ENCODE measurements at regions not wholly inside any gene's neighbourhood (a gene's known extent, or its start where the extent isn't known, plus 50 kb on each side); places are given as distances from the start of the nearest gene placed in this dataset.

DNA sequence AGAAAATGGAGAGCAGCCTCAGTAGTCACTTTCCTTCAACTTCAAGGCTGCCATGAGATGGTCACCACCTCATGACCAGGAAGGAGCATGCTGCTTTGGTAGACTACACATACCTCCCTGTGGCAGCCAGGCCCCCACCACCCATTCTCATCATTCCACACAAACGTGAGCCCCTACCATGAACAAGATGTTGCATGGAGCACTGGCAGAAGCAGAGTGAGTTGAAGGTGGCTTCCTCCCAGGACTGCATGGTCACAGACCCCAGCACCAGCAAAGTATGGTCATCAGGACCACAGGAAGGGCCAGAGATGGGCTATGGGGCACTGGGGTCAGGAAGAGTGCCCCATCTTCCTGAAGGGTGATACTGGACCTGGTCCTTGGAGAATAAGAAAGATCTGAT, 65.5 kb upstream of the FOXE1 start:
- POLR2A ChIA-PET, result no interaction called here
- no TSS peak for BruUV-seq (replicated peaks)
- Histone ChIP-seq H3K36me3 (ENCODE audit: control insufficient read depth, insufficient read depth, low read length) (no peaks in the 10 kb centered on the region), H2AFZ (ENCODE audit: low read depth, low read length) (no peak overlapping the region), H3K4me3 (no peak overlapping the region), H3K9me3 (replicated peaks; ENCODE audit: control insufficient read depth, insufficient read depth, low read depth, low read length) (no peaks in the 10 kb centered on the region), H3K79me2 (ENCODE audit: control insufficient read depth, insufficient read depth, low read length) (no peaks in the 10 kb centered on the region), H3K4me2 (ENCODE audit: insufficient read depth, low read length) (no peak overlapping the region), H3K27ac (ENCODE audit: extremely low read depth, low read depth, low read length) (no peak overlapping the region), H3K27me3 (ENCODE audit: control insufficient read depth in 2 of 2, insufficient read depth in 2 of 2, low read length in 2 of 2) (peaks cover 10 to 34% of the 10 kb centered on the region in 2 experiments), H3K9ac (ENCODE audit: insufficient read depth in 1 of 2, low read depth in 2 of 2, low read length in 2 of 2) (no peak overlapping the region), H3K4me1 (replicated peaks in 1 of 2; ENCODE audit: control insufficient read depth in 2 of 2, insufficient read depth in 2 of 2, low read length in 2 of 2) (peaks cover 0 to 7% of the 10 kb centered on the region in 2 experiments; a peak in 2 of 5 replicates), H4K20me1 (replicated peaks; ENCODE audit: control insufficient read depth, insufficient read depth, low read length) (no peaks in the 10 kb centered on the region), H3K9me1 (ENCODE audit: control insufficient read depth, insufficient read depth, low read length) (no peaks in the 10 kb centered on the region)
- in situ Hi-C loops (cut with MboI) (no loop called here), intact Hi-C loops (cut with micrococcal nuclease) (no loop called here)
- FAIRE-seq (no peak), DNase-seq (ENCODE audit: extremely low read depth in 1 of 4, low spot score in 3 of 4) (no peak), ATAC-seq (no peak)
- TF ChIP-seq, protein P1, sequence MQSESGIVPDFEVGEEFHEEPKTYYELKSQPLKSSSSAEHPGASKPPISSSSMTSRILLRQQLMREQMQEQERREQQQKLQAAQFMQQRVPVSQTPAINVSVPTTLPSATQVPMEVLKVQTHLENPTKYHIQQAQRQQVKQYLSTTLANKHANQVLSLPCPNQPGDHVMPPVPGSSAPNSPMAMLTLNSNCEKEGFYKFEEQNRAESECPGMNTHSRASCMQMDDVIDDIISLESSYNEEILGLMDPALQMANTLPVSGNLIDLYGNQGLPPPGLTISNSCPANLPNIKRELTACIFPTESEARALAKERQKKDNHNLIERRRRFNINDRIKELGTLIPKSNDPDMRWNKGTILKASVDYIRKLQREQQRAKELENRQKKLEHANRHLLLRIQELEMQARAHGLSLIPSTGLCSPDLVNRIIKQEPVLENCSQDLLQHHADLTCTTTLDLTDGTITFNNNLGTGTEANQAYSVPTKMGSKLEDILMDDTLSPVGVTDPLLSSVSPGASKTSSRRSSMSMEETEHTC (IDR thresholded peaks at IDR 0.05), result no peak
- TF ChIP-seq ASH1L (IDR thresholded peaks at IDR 0.05; ENCODE audit: borderline replicate concordance, low read depth, partially characterized antibody), result no peak
- 0% methylated on average over 1 of the region's 1 CpG for WGBS (ENCODE audit: insufficient coverage, low coverage, missing lambda C conversion rate)
- CTCF ChIA-PET (ENCODE audit: low intra/inter-chr PET ratio), result no interaction called here

- DNase-seq (ENCODE audit: extremely low read depth in 1 of 4, low spot score in 3 of 4), result no peak
- TF ChIP-seq ZC3H11A (IDR thresholded peaks at IDR 0.05; ENCODE audit: low read depth, low read length), result no peak
- TF ChIP-seq, protein P2, sequence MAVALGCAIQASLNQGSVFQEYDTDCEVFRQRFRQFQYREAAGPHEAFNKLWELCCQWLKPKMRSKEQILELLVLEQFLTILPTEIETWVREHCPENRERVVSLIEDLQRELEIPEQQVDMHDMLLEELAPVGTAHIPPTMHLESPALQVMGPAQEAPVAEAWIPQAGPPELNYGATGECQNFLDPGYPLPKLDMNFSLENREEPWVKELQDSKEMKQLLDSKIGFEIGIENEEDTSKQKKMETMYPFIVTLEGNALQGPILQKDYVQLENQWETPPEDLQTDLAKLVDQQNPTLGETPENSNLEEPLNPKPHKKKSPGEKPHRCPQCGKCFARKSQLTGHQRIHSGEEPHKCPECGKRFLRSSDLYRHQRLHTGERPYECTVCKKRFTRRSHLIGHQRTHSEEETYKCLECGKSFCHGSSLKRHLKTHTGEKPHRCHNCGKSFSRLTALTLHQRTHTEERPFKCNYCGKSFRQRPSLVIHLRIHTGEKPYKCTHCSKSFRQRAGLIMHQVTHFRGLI (CRISPR knock-in tag; IDR thresholded peaks at IDR 0.05), result no peak
- TF ChIP-seq XRCC4 (IDR thresholded peaks at IDR 0.05; ENCODE audit: extremely low read depth, insufficient read depth, insufficient read length), result no peak
- TF ChIP-seq ZNF695 (CRISPR knock-in tag; IDR thresholded peaks at IDR 0.05), result no peak
- TF ChIP-seq SP2 (IDR thresholded peaks at IDR 0.05; ENCODE audit: extremely low read depth, low read depth, low read length, poor library complexity, severe bottlenecking), result no peak
- no peak for TF ChIP-seq GABPB2 (CRISPR knock-in tag; conservative IDR thresholded peaks at IDR 0.05)
- no peak for TF ChIP-seq ZNF764 (CRISPR knock-in tag; IDR thresholded peaks at IDR 0.05; ENCODE audit: low read depth)
- no peak for TF ChIP-seq CBX8 (IDR thresholded peaks at IDR 0.05; ENCODE audit: borderline replicate concordance, extremely low read depth, low read depth, low read length, poor library complexity, severe bottlenecking)
- TF ChIP-seq MEF2D (tag; conservative IDR thresholded peaks at IDR 0.05; ENCODE audit: low read depth), result no peak
- no peak for TF ChIP-seq TRIM28 (IDR thresholded peaks at IDR 0.05)
Observed at GRCh38 chr9:97788763-97789663, 64.0 kb upstream of the FOXE1 start.

More at GRCh38 chr9:97788763-97789663, 64.0 kb upstream of the FOXE1 start:
- BruUV-seq (replicated peaks), result no TSS peak
- no peak overlapping the region for H3K4me2 ChIP-seq (ENCODE audit: insufficient read depth, low read length)
- intact Hi-C loops (cut with micrococcal nuclease) (no loop called here), in situ Hi-C loops (cut with MboI) (no loop called here)
- CTCF ChIA-PET (ENCODE audit: low intra/inter-chr PET ratio), result no interaction called here
- no peak overlapping the region for H3K4me3 ChIP-seq
- H3K27ac ChIP-seq (ENCODE audit: extremely low read depth, low read depth, low read length), result no peak overlapping the region
- no peaks in the 10 kb centered on the region for H4K20me1 ChIP-seq (replicated peaks; ENCODE audit: control insufficient read depth, insufficient read depth, low read length)
- peaks cover 5 to 30% of the 10 kb centered on the region in 2 experiments; a peak in 4 of 5 replicates for H3K27me3 ChIP-seq (ENCODE audit: control insufficient read depth in 2 of 2, insufficient read depth in 2 of 2, low read length in 2 of 2)
- H3K9me3 ChIP-seq (replicated peaks; ENCODE audit: control insufficient read depth, insufficient read depth, low read depth, low read length), result no peaks in the 10 kb centered on the region
- H3K36me3 ChIP-seq (ENCODE audit: control insufficient read depth, insufficient read depth, low read length), result no peaks in the 10 kb centered on the region
- H3K9me1 ChIP-seq (ENCODE audit: control insufficient read depth, insufficient read depth, low read length), result no peaks in the 10 kb centered on the region
- 1% methylated on average over 7 of the region's 7 CpGs for WGBS (ENCODE audit: insufficient coverage, low coverage, missing lambda C conversion rate)
- H2AFZ ChIP-seq (ENCODE audit: low read depth, low read length), result no peak overlapping the region
- POLR2A ChIA-PET, result interaction anchor here (1.5 kb wide), 1 partner anchor 23 kb away, joined by 4 read pairs; no protein-coding TSS in a partner anchor
- peaks cover 0 to 14% of the 10 kb centered on the region in 2 experiments; a peak in 2 of 5 replicates for H3K4me1 ChIP-seq (replicated peaks in 1 of 2; ENCODE audit: control insufficient read depth in 2 of 2, insufficient read depth in 2 of 2, low read length in 2 of 2)
- H3K9ac ChIP-seq (ENCODE audit: insufficient read depth in 1 of 2, low read depth in 2 of 2, low read length in 2 of 2), result no peak overlapping the region
- FAIRE-seq (no peak), ATAC-seq (no peak)
- no peaks in the 10 kb centered on the region for H3K79me2 ChIP-seq (ENCODE audit: control insufficient read depth, insufficient read depth, low read length)
